Mucosa of descending colon (tissue), 3 donors: ENCODE measurements at regions not wholly inside any gene's neighbourhood (a gene's known extent, or its start where the extent isn't known, plus 50 kb on each side); places are given as distances from the start of the nearest gene placed in this dataset.

Source experiments
- ATAC-seq: fragments of 200-7000 bp; cut with Tn5 transposase; one replicate; pipeline ENCODE4 v1.9.1; 2020; ENCODE audit warnings: mild to moderate bottlenecking, moderate library complexity
- DNase-seq, 3 donors: peaks; one replicate each; pipeline ENCODE4 v3.0.0-alpha.2; 2020
- H3K36me3 ChIP-seq: fragments of 200-600 bp; one replicate; pipeline ENCODE4 v1.8.0; 2021; ENCODE audit warnings: low read depth, mild to moderate bottlenecking
- H3K4me1 ChIP-seq: fragments of 200-600 bp; one replicate; pipeline ENCODE4 v1.8.0; 2021; ENCODE audit warnings: low read depth, mild to moderate bottlenecking
- H3K4me3 ChIP-seq: fragments of 200-600 bp; one replicate; pipeline ENCODE4 v1.8.0; 2021; ENCODE audit warnings: mild to moderate bottlenecking
- H3K9me3 ChIP-seq: fragments of 200-600 bp; one replicate; pipeline ENCODE4 v1.8.0; 2021; ENCODE audit warnings: mild to moderate bottlenecking
- CTCF ChIP-seq: fragments of 200-600 bp; IDR thresholded peaks from one replicate; pipeline ENCODE4 v1.8.0; 2022; ENCODE audit warnings: antibody characterized with exemption, mild to moderate bottlenecking
- intact Hi-C, 2 donors: fragments of 100-400 bp; cut with DNase I in 1 of 2; cut with micrococcal nuclease in 1 of 2; formaldehyde crosslinking; loops; one replicate each; pipeline versions ENCODE4 v1.11.0 to v1.11.1; 2022; cut with DNase I, micrococcal nuclease
- donor health status: DM: no; HTN: no; CAD: no; lungs with moderate emphysema.
- donor health status: DM: no; HTN: no; CAD: no.
- donor health status: DM: no; HTN: yes; CAD: no.

GRCh38 chr6:169966312-169967181 is 215.1 kb downstream of the ERMARD start:
- H3K4me3 ChIP-seq = no peak overlapping the region
- H3K9me3 ChIP-seq = no peaks in the 10 kb centered on the region
- no peaks in the 10 kb centered on the region for H3K4me1 ChIP-seq
- intact Hi-C loops = no loop called here
- H3K36me3 ChIP-seq = no peaks in the 10 kb centered on the region
- DNase-seq (no peak), ATAC-seq (no peak)
- TF ChIP-seq CTCF = no peak

GRCh38 chr6:169965657-169966311 is 214.4 kb downstream of the ERMARD start:
- Histone ChIP-seq H3K4me1 (no peaks in the 10 kb centered on the region), H3K9me3 (no peaks in the 10 kb centered on the region), H3K4me3 (no peak overlapping the region), H3K36me3 (no peaks in the 10 kb centered on the region)
- ATAC-seq (no peak), DNase-seq (no peak)
- intact Hi-C loops = no loop called here
- no peak for TF ChIP-seq CTCF

GRCh38 chr6:169965239-169965638 is 213.8 kb downstream of the ERMARD start:
- Histone ChIP-seq H3K4me1 (no peaks in the 10 kb centered on the region), H3K4me3 (no peak overlapping the region), H3K36me3 (no peaks in the 10 kb centered on the region), H3K9me3 (no peaks in the 10 kb centered on the region)
- intact Hi-C loops = no loop called here
- no peak for TF ChIP-seq CTCF
- ATAC-seq (no peak), DNase-seq (no peak)

- no peaks in the 10 kb centered on the region for H3K4me1 ChIP-seq
- H3K9me3 ChIP-seq = no peaks in the 10 kb centered on the region
- no peaks in the 10 kb centered on the region for H3K36me3 ChIP-seq
- DNase-seq = no peak
- TF ChIP-seq CTCF = no peak
- ATAC-seq = no peak
- intact Hi-C loops = no loop called here
- no peak overlapping the region for H3K4me3 ChIP-seq
Observed at GRCh38 chr6:169964486-169965180, 213.2 kb downstream of the ERMARD start.

- intact Hi-C loops = no loop called here
- no peak for ATAC-seq
- no peaks in the 10 kb centered on the region for H3K36me3 ChIP-seq
- no peaks in the 10 kb centered on the region for H3K9me3 ChIP-seq
- no peak for DNase-seq
- H3K4me1 ChIP-seq = peaks cover 4% of the 10 kb centered on the region
- no peak overlapping the region for H3K4me3 ChIP-seq
- TF ChIP-seq CTCF = no peak
Observed at GRCh38 chr6:169963581-169964297, 212.3 kb downstream of the ERMARD start.
